ENCODE measurements at regions not wholly inside any gene's neighbourhood (a gene's known extent, or its start where the extent isn't known, plus 50 kb on each side); places are given as distances from the start of the nearest gene placed in this dataset.

DNA sequence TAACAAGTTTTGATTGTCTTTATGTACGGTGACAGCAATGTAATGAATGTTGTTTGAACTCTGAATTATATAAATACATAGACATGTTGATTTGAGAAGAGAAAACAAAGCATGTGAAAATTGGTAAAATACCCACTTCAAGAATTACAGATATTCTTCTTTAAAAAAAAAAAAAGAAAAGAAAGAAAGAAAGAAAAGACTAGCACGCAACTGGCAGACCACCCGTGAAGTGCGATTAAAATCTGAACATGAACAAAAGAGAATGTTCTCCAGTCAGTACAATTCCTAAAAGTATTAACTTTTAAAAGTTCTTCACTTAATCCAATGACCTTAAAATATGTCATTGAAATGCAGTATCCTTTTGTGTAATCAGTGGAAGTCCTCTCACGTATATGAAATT is 434.9 kb downstream of the TFAP2A start:
- H3K27me3 ChIP-seq (replicated peaks; ENCODE audit: insufficient read depth, low read depth, low read length, poor library complexity), result peaks cover 98% of the 10 kb centered on the region
- peaks cover 17% of the 10 kb centered on the region for H3K9me3 ChIP-seq (ENCODE audit: low read depth, low read length, poor library complexity, severe bottlenecking)
- H3K27ac ChIP-seq (ENCODE audit: low read depth, low read length, poor library complexity, severe bottlenecking), result no peak overlapping the region
- H3K36me3 ChIP-seq (ENCODE audit: insufficient read depth, low read length, poor library complexity, severe bottlenecking), result no peaks in the 10 kb centered on the region
- ChIA-PET POLR2A (ENCODE audit: low non-redundant PET) (no interaction called here), CTCF (no interaction called here)
- H3K4me1 ChIP-seq (ENCODE audit: insufficient read depth, low read length, poor library complexity, severe bottlenecking), result no peaks in the 10 kb centered on the region
- intact Hi-C loops (cut with micrococcal nuclease; ENCODE audit: unreplicated experiment), result no loop called here
- BruUV-seq (replicated peaks), result no TSS peak
- H3K4me3 ChIP-seq (ENCODE audit: low read depth, low read length, poor library complexity, severe bottlenecking), result no peak overlapping the region
- TF ChIP-seq, protein P1, sequence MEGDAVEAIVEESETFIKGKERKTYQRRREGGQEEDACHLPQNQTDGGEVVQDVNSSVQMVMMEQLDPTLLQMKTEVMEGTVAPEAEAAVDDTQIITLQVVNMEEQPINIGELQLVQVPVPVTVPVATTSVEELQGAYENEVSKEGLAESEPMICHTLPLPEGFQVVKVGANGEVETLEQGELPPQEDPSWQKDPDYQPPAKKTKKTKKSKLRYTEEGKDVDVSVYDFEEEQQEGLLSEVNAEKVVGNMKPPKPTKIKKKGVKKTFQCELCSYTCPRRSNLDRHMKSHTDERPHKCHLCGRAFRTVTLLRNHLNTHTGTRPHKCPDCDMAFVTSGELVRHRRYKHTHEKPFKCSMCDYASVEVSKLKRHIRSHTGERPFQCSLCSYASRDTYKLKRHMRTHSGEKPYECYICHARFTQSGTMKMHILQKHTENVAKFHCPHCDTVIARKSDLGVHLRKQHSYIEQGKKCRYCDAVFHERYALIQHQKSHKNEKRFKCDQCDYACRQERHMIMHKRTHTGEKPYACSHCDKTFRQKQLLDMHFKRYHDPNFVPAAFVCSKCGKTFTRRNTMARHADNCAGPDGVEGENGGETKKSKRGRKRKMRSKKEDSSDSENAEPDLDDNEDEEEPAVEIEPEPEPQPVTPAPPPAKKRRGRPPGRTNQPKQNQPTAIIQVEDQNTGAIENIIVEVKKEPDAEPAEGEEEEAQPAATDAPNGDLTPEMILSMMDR (conservative IDR thresholded peaks at IDR 0.05; ENCODE audit: low read depth, low read length), result no peak
- no peak for TF ChIP-seq EZH2 (IDR thresholded peaks at IDR 0.05; ENCODE audit: borderline replicate concordance, low read depth, low read length, poor library complexity, severe bottlenecking)
- peak; percentile 41 for DNase-seq (ENCODE audit: low spot score)

DNA sequence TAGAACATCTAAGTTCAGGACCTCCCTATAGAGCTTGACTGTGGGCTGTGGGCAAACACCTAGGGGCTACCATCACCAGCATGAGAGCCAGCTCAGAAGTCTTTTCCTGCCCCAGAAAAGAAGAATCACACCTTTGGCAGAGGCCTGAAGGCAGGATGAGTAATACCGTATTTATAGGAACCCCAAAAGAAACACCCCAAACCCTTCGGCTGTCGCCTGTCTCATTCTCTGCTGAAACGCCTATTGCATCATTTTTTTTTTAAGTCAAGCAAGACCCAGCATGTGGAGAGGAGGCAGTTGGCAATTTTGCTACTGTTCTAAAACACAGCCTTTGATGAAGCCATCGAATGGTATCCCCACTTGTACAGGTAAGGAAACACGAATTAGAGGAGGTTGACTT is 436.4 kb downstream of the TFAP2A start:
- Histone ChIP-seq H3K27ac (ENCODE audit: low read depth, low read length, poor library complexity, severe bottlenecking) (no peak overlapping the region), H3K27me3 (replicated peaks; ENCODE audit: insufficient read depth, low read depth, low read length, poor library complexity) (peaks cover 98% of the 10 kb centered on the region), H3K4me1 (ENCODE audit: insufficient read depth, low read length, poor library complexity, severe bottlenecking) (no peaks in the 10 kb centered on the region), H3K9me3 (ENCODE audit: low read depth, low read length, poor library complexity, severe bottlenecking) (peaks cover 5% of the 10 kb centered on the region), H3K4me3 (ENCODE audit: low read depth, low read length, poor library complexity, severe bottlenecking) (no peak overlapping the region), H3K36me3 (ENCODE audit: insufficient read depth, low read length, poor library complexity, severe bottlenecking) (no peaks in the 10 kb centered on the region)
- DNase-seq (ENCODE audit: low spot score), result no peak
- CTCF ChIA-PET, result no interaction called here
- TF ChIP-seq, protein P1 (conservative IDR thresholded peaks at IDR 0.05; ENCODE audit: low read depth, low read length), result no peak
- no peak for TF ChIP-seq EZH2 (IDR thresholded peaks at IDR 0.05; ENCODE audit: borderline replicate concordance, low read depth, low read length, poor library complexity, severe bottlenecking)
- POLR2A ChIA-PET (ENCODE audit: low non-redundant PET), result no interaction called here
- BruUV-seq (replicated peaks), result no TSS peak
- intact Hi-C loops (cut with micrococcal nuclease; ENCODE audit: unreplicated experiment), result no loop called here

DNA sequence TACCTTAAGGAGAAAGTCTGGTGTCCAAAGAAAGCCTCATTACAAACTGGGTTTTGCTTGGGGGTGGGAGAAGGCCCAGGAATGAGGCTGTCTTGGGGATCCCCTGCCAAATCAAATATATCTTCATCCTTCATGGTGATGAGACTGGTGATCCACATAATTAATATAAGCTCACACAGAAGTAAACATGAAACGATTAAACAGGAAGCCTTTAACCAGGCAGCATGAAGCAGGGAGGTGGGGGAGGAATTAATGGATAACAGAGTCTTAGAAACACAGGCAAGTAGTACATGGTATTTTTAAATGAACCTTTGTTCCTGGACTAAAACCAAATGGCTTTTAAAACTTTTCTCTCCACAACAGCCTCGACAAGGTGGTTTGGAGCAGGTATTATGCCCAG is 437.5 kb downstream of the TFAP2A start:
- H3K27ac ChIP-seq (ENCODE audit: low read depth, low read length, poor library complexity, severe bottlenecking), result no peak overlapping the region
- ChIA-PET POLR2A (ENCODE audit: low non-redundant PET) (no interaction called here), CTCF (no interaction called here)
- no peak overlapping the region for H3K4me3 ChIP-seq (ENCODE audit: low read depth, low read length, poor library complexity, severe bottlenecking)
- no peaks in the 10 kb centered on the region for H3K9me3 ChIP-seq (ENCODE audit: low read depth, low read length, poor library complexity, severe bottlenecking)
- peaks cover 97% of the 10 kb centered on the region for H3K27me3 ChIP-seq (replicated peaks; ENCODE audit: insufficient read depth, low read depth, low read length, poor library complexity)
- no peak for TF ChIP-seq EZH2 (IDR thresholded peaks at IDR 0.05; ENCODE audit: borderline replicate concordance, low read depth, low read length, poor library complexity, severe bottlenecking)
- TF ChIP-seq, protein P1 (conservative IDR thresholded peaks at IDR 0.05; ENCODE audit: low read depth, low read length), result no peak
- intact Hi-C loops (cut with micrococcal nuclease; ENCODE audit: unreplicated experiment), result no loop called here
- no peaks in the 10 kb centered on the region for H3K4me1 ChIP-seq (ENCODE audit: insufficient read depth, low read length, poor library complexity, severe bottlenecking)
- H3K36me3 ChIP-seq (ENCODE audit: insufficient read depth, low read length, poor library complexity, severe bottlenecking), result no peaks in the 10 kb centered on the region
- BruUV-seq (replicated peaks), result no TSS peak
- no peak for DNase-seq (ENCODE audit: low spot score)

All from A673 (cell line).